ENCODE measurements at regions not wholly inside any gene's neighbourhood (a gene's known extent, or its start where the extent isn't known, plus 50 kb on each side); places are given as distances from the start of the nearest gene placed in this dataset.

DNA sequence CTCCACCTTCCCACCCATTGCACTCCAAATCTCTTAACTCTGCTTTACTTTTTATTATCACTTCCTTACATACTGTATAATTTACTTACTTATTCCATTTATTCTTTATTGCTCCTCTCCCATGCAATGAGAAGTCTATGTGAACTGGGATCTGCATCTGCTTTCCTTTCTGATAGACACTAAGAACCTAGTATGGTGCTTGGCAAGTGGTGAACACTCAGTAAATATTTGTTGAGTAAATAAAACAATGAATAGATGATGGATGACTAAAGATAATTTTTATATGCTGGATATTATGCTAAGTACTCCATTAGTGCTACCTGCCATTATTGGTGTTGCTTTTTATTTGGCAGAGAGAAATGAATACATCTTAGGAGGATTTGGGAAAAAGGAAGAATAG, 151.0 kb downstream of the TPH2 start:
- TF ChIP-seq, protein P1, sequence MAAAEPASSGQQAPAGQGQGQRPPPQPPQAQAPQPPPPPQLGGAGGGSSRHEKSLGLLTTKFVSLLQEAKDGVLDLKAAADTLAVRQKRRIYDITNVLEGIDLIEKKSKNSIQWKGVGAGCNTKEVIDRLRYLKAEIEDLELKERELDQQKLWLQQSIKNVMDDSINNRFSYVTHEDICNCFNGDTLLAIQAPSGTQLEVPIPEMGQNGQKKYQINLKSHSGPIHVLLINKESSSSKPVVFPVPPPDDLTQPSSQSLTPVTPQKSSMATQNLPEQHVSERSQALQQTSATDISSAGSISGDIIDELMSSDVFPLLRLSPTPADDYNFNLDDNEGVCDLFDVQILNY (CRISPR knock-in tag; IDR thresholded peaks at IDR 0.05) = no peak
- TF ChIP-seq, protein P2, sequence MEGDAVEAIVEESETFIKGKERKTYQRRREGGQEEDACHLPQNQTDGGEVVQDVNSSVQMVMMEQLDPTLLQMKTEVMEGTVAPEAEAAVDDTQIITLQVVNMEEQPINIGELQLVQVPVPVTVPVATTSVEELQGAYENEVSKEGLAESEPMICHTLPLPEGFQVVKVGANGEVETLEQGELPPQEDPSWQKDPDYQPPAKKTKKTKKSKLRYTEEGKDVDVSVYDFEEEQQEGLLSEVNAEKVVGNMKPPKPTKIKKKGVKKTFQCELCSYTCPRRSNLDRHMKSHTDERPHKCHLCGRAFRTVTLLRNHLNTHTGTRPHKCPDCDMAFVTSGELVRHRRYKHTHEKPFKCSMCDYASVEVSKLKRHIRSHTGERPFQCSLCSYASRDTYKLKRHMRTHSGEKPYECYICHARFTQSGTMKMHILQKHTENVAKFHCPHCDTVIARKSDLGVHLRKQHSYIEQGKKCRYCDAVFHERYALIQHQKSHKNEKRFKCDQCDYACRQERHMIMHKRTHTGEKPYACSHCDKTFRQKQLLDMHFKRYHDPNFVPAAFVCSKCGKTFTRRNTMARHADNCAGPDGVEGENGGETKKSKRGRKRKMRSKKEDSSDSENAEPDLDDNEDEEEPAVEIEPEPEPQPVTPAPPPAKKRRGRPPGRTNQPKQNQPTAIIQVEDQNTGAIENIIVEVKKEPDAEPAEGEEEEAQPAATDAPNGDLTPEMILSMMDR (IDR thresholded peaks at IDR 0.05) = no peak
- TF ChIP-seq, protein P3, sequence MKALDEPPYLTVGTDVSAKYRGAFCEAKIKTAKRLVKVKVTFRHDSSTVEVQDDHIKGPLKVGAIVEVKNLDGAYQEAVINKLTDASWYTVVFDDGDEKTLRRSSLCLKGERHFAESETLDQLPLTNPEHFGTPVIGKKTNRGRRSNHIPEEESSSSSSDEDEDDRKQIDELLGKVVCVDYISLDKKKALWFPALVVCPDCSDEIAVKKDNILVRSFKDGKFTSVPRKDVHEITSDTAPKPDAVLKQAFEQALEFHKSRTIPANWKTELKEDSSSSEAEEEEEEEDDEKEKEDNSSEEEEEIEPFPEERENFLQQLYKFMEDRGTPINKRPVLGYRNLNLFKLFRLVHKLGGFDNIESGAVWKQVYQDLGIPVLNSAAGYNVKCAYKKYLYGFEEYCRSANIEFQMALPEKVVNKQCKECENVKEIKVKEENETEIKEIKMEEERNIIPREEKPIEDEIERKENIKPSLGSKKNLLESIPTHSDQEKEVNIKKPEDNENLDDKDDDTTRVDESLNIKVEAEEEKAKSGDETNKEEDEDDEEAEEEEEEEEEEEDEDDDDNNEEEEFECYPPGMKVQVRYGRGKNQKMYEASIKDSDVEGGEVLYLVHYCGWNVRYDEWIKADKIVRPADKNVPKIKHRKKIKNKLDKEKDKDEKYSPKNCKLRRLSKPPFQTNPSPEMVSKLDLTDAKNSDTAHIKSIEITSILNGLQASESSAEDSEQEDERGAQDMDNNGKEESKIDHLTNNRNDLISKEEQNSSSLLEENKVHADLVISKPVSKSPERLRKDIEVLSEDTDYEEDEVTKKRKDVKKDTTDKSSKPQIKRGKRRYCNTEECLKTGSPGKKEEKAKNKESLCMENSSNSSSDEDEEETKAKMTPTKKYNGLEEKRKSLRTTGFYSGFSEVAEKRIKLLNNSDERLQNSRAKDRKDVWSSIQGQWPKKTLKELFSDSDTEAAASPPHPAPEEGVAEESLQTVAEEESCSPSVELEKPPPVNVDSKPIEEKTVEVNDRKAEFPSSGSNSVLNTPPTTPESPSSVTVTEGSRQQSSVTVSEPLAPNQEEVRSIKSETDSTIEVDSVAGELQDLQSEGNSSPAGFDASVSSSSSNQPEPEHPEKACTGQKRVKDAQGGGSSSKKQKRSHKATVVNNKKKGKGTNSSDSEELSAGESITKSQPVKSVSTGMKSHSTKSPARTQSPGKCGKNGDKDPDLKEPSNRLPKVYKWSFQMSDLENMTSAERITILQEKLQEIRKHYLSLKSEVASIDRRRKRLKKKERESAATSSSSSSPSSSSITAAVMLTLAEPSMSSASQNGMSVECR (CRISPR knock-in tag; IDR thresholded peaks at IDR 0.05; ENCODE audit: borderline replicate concordance) = no peak
- TF ChIP-seq JUN (CRISPR knock-in tag; IDR thresholded peaks at IDR 0.05) = no peak
- TF ChIP-seq, protein P4, sequence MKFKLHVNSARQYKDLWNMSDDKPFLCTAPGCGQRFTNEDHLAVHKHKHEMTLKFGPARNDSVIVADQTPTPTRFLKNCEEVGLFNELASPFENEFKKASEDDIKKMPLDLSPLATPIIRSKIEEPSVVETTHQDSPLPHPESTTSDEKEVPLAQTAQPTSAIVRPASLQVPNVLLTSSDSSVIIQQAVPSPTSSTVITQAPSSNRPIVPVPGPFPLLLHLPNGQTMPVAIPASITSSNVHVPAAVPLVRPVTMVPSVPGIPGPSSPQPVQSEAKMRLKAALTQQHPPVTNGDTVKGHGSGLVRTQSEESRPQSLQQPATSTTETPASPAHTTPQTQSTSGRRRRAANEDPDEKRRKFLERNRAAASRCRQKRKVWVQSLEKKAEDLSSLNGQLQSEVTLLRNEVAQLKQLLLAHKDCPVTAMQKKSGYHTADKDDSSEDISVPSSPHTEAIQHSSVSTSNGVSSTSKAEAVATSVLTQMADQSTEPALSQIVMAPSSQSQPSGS (CRISPR knock-in tag; IDR thresholded peaks at IDR 0.05; ENCODE audit: borderline replicate concordance, low read depth) = no peak
- no peak for TF ChIP-seq ZBTB21 (CRISPR knock-in tag; IDR thresholded peaks at IDR 0.05; ENCODE audit: borderline replicate concordance)
- no peak for TF ChIP-seq FOXK1 (CRISPR knock-in tag; IDR thresholded peaks at IDR 0.05)
- no peak for TF ChIP-seq NR1H2 (CRISPR knock-in tag; IDR thresholded peaks at IDR 0.05)
- no peak for TF ChIP-seq RELA (CRISPR knock-in tag; IDR thresholded peaks at IDR 0.05; ENCODE audit: borderline replicate concordance)
- TF ChIP-seq, protein P5, sequence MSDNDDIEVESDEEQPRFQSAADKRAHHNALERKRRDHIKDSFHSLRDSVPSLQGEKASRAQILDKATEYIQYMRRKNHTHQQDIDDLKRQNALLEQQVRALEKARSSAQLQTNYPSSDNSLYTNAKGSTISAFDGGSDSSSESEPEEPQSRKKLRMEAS (CRISPR knock-in tag; IDR thresholded peaks at IDR 0.05) = no peak
- TF ChIP-seq NFYB (CRISPR knock-in tag; conservative IDR thresholded peaks at IDR 0.05; ENCODE audit: low read depth) = no peak
- no peak for TF ChIP-seq CREM (CRISPR knock-in tag; IDR thresholded peaks at IDR 0.05)

All from WTC11 (cell line).